K562 (cell line): ENCODE measurements at regions not wholly inside any gene's neighbourhood (a gene's known extent, or its start where the extent isn't known, plus 50 kb on each side); places are given as distances from the start of the nearest gene placed in this dataset.

Experiments used
- ARID2 ChIP-seq: fragments of 450-650 bp; IDR thresholded peaks from 2 replicates; pipeline ENCODE4 v1.6.1; 2017; ENCODE audit warnings: antibody characterized with exemption, mild to moderate bottlenecking
- CBFA2T3 ChIP-seq: fragments of 450-650 bp; IDR thresholded peaks from 2 replicates; pipeline ENCODE4 v1.6.1; 2017
- DPF2 ChIP-seq: fragments of 450-650 bp; IDR thresholded peaks from 2 replicates; pipeline ENCODE4 v1.6.1; 2016
- ELF4 ChIP-seq: fragments of 450-650 bp; formaldehyde crosslinking; IDR thresholded peaks from 2 replicates; pipeline ENCODE4 v1.4.0; 2022; ENCODE audit warnings: missing genetic modification characterization
- ETS2 ChIP-seq: IDR thresholded peaks from 2 replicates; pipeline ENCODE4 v1.6.1; 2016; ENCODE audit warnings: borderline replicate concordance, missing genetic modification characterization, mild to moderate bottlenecking, moderate library complexity, missing compliant biosample characterization; ENCODE audit not compliant: poor library complexity, severe bottlenecking
- GTF2B ChIP-seq: IDR thresholded peaks from 2 replicates; pipeline ENCODE4 v1.6.1; 2011; ENCODE audit not compliant: insufficient read length; ENCODE audit errors: extremely low read depth
- NFATC3 ChIP-seq: fragments of 450-650 bp; IDR thresholded peaks from 2 replicates; pipeline ENCODE4 v1.6.1; 2017; ENCODE audit warnings: mild to moderate bottlenecking
- NFIC ChIP-seq: fragments of 450-650 bp; IDR thresholded peaks from 2 replicates; pipeline ENCODE4 v1.6.1; 2017; ENCODE audit warnings: mild to moderate bottlenecking, inconsistent platforms
- NFIX ChIP-seq: fragments of 250-450 bp; sonication (Bioruptor Pico); IDR thresholded peaks from 2 replicates; pipeline ENCODE4 v1.4.0; 2020; ENCODE audit warnings: low read depth, mild to moderate bottlenecking, moderate library complexity
- POLR2AphosphoS5 ChIP-seq: IDR thresholded peaks from 2 replicates; pipeline ENCODE4 v1.6.1; 2011; ENCODE audit warnings: mild to moderate bottlenecking, low read depth, low read length, moderate library complexity; ENCODE audit not compliant: control insufficient read depth, insufficient read depth
- RAD51 ChIP-seq: fragments of 450-650 bp; IDR thresholded peaks from 2 replicates; pipeline ENCODE4 v1.7.1; 2016; ENCODE audit warnings: low read depth, mild to moderate bottlenecking, borderline replicate concordance
- SOX6 ChIP-seq: fragments of 450-650 bp; IDR thresholded peaks from 2 replicates; pipeline ENCODE4 v1.6.1; 2014; ENCODE audit warnings: mild to moderate bottlenecking
- SP2 ChIP-seq: IDR thresholded peaks from 2 replicates; pipeline ENCODE4 v1.6.1; 2011; ENCODE audit warnings: mild to moderate bottlenecking, low read depth, low read length, moderate library complexity; ENCODE audit not compliant: poor library complexity, severe bottlenecking; ENCODE audit errors: extremely low read depth
- TRIM24 ChIP-seq, 2 experiments: fragments of 450-650 bp; IDR thresholded peaks; 2 replicates each; pipeline ENCODE4 v1.6.1; 2016
- U2AF1 ChIP-seq: fragments of 200-400 bp; formaldehyde crosslinking; optimal IDR thresholded peaks from 2 replicates; pipeline ENCODE3; 2017; ENCODE audit warnings: mild to moderate bottlenecking, low read depth, low read length, moderate library complexity
- ZNF76 ChIP-seq: fragments of 250-450 bp; sonication (Bioruptor Pico); IDR thresholded peaks from 2 replicates; pipeline ENCODE4 v1.4.0; 2020; ENCODE audit warnings: mild to moderate bottlenecking, moderate library complexity, borderline replicate concordance
- TF ChIP-seq, protein P1 (sequence below): fragments of 250-450 bp; sonication (Bioruptor Pico); IDR thresholded peaks from 2 replicates; pipeline ENCODE4 v1.4.0; 2020; ENCODE audit warnings: mild to moderate bottlenecking
- TF ChIP-seq, protein P2 (sequence below), 2 experiments: fragments of 450-650 bp in 1 of 2; IDR thresholded peaks; 2 replicates each; pipeline ENCODE4 v1.6.1; 2011 to 2017; ENCODE audit warnings: low read depth in 2 of 2, antibody characterized with exemption in 1 of 2, borderline replicate concordance in 1 of 2, low read length in 1 of 2, mild to moderate bottlenecking in 1 of 2, mixed read lengths in 1 of 2; ENCODE audit not compliant: control insufficient read depth in 1 of 2
- TF ChIP-seq, protein P3 (sequence below): fragments of 250-450 bp; sonication (Bioruptor Pico); IDR thresholded peaks from 2 replicates; pipeline ENCODE4 v1.4.0; 2020
- TF ChIP-seq, protein P4 (sequence below): sonication (generic); formaldehyde crosslinking; IDR thresholded peaks from 2 replicates; pipeline ENCODE4 v1.8.1; 2023; ENCODE audit warnings: mild to moderate bottlenecking, missing genetic modification reagents

GRCh38 chr14:65237941-65238340 is 135.6 kb upstream of the MAX start (continued):
- TF ChIP-seq, protein P1, sequence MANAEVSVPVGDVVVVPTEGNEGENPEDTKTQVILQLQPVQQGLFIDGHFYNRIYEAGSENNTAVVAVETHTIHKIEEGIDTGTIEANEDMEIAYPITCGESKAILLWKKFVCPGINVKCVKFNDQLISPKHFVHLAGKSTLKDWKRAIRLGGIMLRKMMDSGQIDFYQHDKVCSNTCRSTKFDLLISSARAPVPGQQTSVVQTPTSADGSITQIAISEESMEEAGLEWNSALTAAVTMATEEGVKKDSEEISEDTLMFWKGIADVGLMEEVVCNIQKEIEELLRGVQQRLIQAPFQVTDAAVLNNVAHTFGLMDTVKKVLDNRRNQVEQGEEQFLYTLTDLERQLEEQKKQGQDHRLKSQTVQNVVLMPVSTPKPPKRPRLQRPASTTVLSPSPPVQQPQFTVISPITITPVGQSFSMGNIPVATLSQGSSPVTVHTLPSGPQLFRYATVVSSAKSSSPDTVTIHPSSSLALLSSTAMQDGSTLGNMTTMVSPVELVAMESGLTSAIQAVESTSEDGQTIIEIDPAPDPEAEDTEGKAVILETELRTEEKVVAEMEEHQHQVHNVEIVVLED (CRISPR knock-in tag) = no peak
- no peak for TF ChIP-seq ELF4 (CRISPR knock-in tag)
- no peak for TF ChIP-seq NFIX
- no peak for TF ChIP-seq GTF2B
- TF ChIP-seq NFATC3 = no peak
- no peak for TF ChIP-seq DPF2
- no peak for TF ChIP-seq U2AF1
- TF ChIP-seq ARID2 = no peak
- TF ChIP-seq, protein P2, sequence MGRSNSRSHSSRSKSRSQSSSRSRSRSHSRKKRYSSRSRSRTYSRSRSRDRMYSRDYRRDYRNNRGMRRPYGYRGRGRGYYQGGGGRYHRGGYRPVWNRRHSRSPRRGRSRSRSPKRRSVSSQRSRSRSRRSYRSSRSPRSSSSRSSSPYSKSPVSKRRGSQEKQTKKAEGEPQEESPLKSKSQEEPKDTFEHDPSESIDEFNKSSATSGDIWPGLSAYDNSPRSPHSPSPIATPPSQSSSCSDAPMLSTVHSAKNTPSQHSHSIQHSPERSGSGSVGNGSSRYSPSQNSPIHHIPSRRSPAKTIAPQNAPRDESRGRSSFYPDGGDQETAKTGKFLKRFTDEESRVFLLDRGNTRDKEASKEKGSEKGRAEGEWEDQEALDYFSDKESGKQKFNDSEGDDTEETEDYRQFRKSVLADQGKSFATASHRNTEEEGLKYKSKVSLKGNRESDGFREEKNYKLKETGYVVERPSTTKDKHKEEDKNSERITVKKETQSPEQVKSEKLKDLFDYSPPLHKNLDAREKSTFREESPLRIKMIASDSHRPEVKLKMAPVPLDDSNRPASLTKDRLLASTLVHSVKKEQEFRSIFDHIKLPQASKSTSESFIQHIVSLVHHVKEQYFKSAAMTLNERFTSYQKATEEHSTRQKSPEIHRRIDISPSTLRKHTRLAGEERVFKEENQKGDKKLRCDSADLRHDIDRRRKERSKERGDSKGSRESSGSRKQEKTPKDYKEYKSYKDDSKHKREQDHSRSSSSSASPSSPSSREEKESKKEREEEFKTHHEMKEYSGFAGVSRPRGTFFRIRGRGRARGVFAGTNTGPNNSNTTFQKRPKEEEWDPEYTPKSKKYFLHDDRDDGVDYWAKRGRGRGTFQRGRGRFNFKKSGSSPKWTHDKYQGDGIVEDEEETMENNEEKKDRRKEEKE (IDR thresholded peaks at IDR 0.05; ENCODE audit: borderline replicate concordance in 1 of 2, control insufficient read depth in 1 of 2, low read depth in 2 of 2, low read length in 1 of 2) = no peak
- TF ChIP-seq POLR2AphosphoS5 = no peak
- TF ChIP-seq CBFA2T3 = peak; percentile 52
- TF ChIP-seq, protein P3, sequence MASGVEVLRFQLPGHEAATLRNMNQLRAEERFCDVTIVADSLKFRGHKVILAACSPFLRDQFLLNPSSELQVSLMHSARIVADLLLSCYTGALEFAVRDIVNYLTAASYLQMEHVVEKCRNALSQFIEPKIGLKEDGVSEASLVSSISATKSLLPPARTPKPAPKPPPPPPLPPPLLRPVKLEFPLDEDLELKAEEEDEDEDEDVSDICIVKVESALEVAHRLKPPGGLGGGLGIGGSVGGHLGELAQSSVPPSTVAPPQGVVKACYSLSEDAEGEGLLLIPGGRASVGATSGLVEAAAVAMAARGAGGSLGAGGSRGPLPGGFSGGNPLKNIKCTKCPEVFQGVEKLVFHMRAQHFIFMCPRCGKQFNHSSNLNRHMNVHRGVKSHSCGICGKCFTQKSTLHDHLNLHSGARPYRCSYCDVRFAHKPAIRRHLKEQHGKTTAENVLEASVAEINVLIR (CRISPR knock-in tag) = 0 out of 2 replicates have a peak, but pooled peaks have one; percentile 24
- TF ChIP-seq NFIC = no peak
- TF ChIP-seq, protein P4, sequence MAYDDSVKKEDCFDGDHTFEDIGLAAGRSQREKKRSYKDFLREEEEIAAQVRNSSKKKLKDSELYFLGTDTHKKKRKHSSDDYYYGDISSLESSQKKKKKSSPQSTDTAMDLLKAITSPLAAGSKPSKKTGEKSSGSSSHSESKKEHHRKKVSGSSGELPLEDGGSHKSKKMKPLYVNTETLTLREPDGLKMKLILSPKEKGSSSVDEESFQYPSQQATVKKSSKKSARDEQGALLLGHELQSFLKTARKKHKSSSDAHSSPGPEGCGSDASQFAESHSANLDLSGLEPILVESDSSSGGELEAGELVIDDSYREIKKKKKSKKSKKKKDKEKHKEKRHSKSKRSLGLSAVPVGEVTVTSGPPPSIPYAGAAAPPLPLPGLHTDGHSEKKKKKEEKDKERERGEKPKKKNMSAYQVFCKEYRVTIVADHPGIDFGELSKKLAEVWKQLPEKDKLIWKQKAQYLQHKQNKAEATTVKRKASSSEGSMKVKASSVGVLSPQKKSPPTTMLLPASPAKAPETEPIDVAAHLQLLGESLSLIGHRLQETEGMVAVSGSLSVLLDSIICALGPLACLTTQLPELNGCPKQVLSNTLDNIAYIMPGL = no peak
- no peak for TF ChIP-seq ETS2
- no peak for TF ChIP-seq SP2
- TF ChIP-seq TRIM24 (IDR thresholded peaks at IDR 0.05) = peak in 1 of 2 experiments; percentile 39; a peak in 1 of 4 replicates
- 0 out of 2 replicates have a peak, but pooled peaks have one; percentile 39 for TF ChIP-seq SOX6
- no peak for TF ChIP-seq RAD51
- TF ChIP-seq ZNF76 (CRISPR knock-in tag) = no peak
